ENCODE measurements at regions not wholly inside any gene's neighbourhood (a gene's known extent, or its start where the extent isn't known, plus 50 kb on each side); places are given as distances from the start of the nearest gene placed in this dataset.

GRCh38 chr5:89036704-89037489, 153.9 kb upstream of the MEF2C start:
- no peak for TF ChIP-seq TAF1 (IDR thresholded peaks at IDR 0.05; ENCODE audit: low read depth)
- TF ChIP-seq, protein P1, sequence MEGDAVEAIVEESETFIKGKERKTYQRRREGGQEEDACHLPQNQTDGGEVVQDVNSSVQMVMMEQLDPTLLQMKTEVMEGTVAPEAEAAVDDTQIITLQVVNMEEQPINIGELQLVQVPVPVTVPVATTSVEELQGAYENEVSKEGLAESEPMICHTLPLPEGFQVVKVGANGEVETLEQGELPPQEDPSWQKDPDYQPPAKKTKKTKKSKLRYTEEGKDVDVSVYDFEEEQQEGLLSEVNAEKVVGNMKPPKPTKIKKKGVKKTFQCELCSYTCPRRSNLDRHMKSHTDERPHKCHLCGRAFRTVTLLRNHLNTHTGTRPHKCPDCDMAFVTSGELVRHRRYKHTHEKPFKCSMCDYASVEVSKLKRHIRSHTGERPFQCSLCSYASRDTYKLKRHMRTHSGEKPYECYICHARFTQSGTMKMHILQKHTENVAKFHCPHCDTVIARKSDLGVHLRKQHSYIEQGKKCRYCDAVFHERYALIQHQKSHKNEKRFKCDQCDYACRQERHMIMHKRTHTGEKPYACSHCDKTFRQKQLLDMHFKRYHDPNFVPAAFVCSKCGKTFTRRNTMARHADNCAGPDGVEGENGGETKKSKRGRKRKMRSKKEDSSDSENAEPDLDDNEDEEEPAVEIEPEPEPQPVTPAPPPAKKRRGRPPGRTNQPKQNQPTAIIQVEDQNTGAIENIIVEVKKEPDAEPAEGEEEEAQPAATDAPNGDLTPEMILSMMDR (IDR thresholded peaks at IDR 0.05; ENCODE audit: poor library complexity, severe bottlenecking), result no peak

Measured in neural cell (in vitro differentiated cells).